NOMO-1 (cell line): ENCODE measurements at regions not wholly inside any gene's neighbourhood (a gene's known extent, or its start where the extent isn't known, plus 50 kb on each side); places are given as distances from the start of the nearest gene placed in this dataset.
"Not testable (repeated sequence)": the region's sequence is repeated elsewhere in the genome, so short reads cannot be mapped to it uniquely, and the experiment has no call there.

ENCODE experiments used
- DNase-seq, 2 experiments: peaks; one replicate each; lab custom pipeline; 2025; ENCODE audit not compliant: unreplicated experiment in 2 of 2; lab: John Stamatoyannopoulos, UW

DNA sequence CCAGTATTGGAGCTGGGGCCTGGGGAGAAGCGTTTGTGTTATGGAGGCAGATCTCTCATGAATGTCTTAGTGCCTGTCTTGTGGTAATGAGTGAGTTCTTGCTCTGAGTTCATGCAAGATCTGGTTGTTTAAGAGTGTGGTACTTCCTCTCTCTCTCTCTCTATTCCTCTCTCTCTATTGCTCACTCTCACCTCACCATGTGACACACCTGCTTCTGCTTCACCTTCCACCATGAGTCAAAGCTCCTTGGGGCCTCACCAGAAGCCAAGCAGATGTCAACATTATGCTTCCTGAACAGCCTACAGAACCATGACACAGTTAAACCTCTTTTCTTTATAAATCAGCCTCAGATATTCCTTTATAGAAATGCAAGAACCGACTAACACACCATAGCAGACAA, 242.7 kb upstream of the ADRA1B start:
- DNase-seq: no peak

DNA sequence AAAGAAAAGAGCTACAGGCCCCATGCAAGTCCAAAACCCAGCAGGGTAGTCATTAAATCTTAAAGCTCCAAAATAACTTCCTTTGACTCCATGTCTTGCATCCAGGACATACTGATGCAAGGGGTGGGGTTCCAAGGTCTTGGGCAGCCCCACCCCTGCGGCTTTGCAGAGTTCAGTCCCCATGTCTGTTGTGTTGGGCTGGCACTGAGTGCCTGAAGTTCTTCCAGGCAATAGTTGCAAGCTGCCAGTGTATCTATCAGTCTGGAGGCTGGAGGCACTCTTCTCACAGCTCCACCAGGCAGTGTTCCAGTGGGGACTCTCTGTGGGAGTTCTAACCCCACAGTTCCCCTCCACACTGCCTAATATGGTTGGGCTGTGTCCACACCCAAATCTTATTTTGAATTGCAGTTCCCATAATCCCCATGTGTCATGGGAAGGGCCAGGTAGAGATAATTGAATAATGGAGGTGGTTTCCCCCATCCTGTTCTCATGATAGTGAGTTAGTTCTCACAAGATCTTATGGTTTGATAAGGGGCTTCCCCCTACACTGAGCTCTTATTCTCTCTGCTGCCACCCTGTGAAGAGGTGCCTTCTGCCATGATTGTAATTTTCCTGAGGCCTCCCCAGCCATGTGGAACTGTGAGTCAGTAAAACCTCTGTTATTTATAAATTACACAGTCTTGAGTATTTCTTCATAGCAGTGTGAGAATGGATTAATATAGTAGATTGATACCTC, 237.5 kb upstream of the ADRA1B start:
- no peak for DNase-seq

DNA sequence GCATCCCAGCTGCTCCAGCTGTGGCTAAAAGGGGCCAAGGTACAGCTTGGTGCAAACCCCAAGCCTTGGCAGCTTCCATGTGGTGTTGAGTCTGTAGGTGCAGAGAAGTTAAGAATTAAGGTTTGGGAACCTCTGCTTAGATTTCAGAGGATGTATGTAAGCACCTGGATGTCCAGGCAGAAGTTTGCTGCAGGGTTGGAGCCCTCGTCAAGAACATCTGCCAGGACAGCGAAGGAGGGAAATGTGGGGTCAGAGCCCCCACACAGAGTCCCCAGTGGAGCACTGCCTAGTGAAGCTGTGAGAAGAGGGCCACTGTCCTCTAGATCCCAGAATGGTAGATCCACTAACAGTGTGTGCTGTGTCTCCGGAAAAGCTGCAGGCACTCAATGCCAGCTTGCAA, 236.2 kb upstream of the ADRA1B start:
- DNase-seq: no peak

DNA sequence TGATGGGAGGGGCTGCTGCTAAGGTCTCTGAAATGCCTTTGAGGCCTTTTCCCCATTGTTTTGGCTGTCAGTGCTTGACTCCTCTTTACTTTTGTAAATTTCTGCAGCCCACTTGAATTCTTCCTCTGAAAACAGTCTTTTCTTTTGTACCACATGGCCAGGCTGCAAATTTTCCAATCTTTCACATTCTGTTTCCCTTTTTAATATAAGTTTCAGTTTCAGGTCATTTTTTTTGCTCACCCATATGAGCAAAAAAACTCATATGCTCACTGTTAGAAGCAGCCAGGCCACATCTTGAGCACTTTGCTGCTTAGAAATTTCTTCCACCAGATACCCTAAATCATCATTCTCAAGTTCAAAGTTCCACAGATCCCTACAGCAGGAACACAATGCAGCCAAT, 234.6 kb upstream of the ADRA1B start:
- DNase-seq: no peak

DNA sequence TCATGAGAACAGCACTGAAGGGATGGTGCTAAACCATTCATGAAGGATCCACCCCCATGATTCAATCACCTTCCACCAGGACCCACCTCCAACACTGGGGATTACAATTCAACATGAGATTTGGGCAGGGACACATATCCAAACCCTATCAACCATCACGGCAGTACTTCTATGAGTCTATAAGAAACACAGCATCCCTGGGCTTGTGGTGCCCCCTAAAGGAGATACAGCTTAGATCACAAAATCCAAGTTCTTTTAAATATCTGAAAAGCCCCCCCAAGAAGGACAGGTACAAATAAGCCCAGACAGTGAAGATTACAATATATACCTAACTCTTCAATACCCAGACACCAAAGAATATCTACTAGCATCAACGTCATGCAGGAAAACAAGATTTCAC, 233.7 kb upstream of the ADRA1B start:
- no peak for DNase-seq

DNA sequence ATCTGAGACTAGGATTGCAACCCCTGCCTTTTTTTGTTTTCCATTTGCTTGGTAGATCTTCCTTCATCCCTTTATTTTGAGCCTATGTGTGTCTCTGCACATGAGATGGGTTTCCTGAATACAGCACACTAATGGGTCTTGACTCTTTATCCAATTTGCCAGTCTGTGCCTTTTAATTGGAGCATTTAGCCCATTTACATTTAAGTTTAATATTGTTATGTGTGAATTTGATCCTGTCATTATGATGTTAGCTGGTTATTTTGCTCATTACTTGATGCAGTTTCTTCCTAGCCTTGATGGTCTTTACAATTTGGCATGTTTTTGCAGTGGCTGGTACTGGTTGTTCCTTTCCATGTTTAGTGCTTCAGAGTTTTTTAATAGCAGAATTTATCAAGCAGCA, 228.4 kb upstream of the ADRA1B start:
- not testable (repeated sequence) for DNase-seq

DNA sequence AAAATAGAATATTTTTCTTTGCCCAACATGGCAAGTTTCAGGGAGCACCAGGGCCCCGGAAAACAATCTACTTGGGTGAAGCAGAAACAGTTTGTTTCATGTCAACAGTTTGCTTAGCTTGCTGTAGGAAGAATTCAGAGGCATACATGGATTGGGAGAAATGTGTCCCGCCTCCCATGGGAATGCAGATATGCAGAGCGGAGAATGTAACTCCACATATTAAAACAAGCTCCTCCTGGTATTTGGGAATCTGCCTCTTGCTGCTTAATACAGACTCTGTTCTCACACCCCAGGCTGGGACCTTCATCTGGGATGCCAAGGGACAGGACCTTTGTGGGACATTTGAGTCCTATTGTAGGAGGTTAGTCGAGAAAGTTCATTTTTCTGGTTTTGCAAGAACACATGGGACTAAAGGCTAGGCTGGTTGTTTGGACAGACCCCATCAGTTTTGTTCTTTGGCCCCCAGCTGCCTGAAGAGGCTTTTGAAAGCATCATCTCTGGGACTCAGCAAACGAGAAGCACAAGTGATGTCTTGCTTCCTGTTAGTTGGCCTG, 220.5 kb upstream of the ADRA1B start:
- no peak for DNase-seq

DNA sequence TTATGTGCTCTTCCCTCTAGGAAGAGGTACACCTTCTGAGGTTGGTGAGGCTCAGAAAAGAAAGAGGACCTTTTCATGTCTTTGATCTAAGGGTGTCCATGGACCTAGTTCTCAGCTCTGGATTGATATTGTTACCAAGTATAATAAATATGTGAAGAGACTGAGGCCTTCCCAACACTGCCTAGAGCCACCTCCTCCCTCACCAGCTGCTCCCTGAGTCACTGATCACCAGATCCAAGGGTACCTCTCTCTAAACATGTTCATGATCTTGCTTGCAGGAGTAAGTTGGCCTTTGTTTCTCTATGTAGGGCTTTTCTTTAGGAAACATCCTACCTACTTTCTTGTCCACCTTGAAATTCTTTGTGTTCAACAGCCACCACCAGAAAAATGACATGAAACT, 218.8 kb upstream of the ADRA1B start:
- DNase-seq: no peak

DNA sequence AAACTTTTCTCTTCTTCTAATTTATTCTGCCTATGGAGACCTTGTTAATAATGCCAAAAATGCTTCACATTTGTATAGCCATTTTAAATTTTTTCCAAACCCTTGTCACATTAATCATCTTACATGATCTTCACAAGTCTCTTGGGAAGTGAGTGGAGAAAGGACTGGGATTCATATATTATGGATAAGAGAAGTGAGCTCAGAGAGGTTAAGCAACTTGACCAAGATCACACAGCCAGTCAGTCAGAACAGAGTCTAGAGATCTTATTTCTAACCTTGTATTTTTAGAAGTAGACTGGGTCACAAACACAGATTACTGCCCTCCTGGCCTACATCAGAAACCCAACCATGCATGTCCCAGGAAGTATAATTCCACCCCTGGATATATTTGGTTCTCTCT, 218.0 kb upstream of the ADRA1B start:
- DNase-seq: no peak

DNA sequence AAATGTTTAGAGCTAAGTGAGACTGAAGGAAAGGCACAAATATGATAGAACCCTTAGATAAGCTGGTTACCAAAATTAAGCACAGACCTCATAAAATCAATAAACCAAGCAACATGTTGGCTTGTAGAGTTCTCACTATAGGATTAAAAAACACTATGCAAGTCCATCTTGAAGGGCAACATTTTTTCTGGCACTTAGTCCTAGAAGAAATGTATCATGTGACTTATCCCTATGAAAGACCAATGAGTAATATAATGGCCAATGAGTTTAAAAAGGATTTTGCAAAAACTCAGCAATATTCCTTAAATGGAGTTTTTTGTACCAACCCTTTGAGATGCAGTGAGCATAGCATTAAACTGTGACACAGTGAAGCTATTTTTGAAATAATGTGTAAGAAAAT, 216.3 kb upstream of the ADRA1B start:
- DNase-seq: no peak

DNA sequence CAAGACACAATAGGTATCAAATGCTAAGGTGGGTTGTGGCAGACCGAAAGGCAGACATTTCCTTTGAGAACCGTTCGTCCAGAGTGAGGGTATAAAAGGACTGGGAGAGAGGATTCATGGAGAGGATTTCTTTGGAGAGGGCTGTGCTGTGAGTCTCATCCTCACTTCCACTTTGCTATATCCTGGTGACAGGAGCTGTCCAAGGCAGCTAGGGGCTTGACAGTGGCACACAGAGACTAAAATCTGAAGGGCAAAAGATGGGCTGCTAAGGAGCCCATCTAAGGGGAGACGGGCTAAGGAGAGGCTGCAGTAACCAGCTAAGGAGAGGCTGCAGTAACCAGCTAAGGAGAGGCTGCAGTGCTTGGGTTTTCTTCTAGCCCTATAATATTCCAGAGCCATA, 214.0 kb upstream of the ADRA1B start:
- DNase-seq: no peak

DNA sequence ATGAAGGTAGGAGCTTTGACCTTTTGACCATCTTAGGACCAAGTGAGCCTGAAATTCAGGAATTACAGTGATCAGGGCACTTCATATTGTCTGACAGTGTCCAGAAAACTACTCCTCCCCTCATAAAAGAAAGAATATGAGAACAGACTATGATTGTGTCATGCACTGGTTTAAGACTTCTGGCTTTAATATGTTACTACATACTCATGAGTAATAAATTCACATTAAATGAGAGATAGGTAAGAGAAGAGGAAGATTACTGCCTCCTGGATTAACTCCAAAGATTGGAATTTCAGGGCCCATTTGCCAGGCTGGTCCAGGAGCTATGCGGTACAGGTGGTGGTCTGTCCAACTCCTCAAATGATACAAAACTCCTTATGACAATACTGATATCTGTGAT, 213.5 kb upstream of the ADRA1B start:
- DNase-seq: no peak

DNA sequence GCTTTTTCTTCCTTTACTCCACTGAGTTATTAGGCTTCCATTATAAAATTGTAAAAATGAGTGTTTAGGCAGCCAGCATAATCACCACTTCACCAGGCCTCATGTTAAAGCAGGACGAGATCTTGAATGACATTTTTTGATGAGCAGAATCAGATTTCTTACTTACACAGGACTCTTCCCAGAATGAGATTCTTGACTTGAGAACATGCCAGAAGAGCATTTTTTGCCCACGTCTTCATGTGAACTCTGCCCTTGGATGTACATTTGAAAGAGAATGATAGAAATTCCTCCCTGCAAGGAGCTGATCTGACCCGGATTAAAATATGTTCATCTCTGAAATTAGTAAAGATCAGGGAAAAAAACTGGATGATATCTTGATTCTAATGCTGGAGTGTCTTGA, 212.1 kb upstream of the ADRA1B start:
- no peak for DNase-seq

DNA sequence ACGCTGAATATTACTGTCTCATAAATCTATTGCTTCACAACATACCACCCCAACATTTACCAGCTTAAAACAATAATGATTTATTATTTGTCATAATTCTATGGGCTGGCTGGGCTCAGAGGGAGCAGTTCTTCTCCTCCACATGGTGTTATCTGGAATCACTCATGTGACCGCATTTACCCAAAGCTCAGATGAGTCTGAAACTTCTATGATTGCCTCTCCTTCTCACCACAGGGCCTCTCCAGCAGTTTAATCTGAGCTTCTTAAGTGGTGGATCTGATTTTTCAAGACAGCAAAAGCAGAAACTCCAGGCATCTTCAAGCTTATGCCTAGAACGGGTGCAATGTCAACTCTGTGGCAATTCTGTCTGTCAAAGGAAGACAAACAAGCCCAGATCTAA, 210.3 kb upstream of the ADRA1B start:
- DNase-seq: no peak

DNA sequence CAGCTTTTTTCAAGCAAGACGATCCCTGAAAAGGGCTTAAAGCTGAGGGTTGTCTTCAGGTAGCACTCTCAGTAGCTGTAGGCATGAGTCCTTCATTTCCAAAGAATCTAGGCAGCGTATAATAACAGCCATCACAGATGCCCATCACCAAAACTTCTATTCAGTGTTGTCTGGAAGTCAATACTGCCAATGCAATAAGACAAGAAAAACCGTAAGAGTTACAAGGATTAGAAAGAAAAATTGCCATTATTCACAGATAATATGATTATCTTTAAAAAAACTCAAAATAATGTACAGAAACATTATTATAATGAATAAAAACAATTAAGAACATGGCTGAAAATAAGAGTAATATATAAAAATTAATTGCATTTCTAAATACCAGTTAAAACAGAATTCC, 208.2 kb upstream of the ADRA1B start:
- no peak for DNase-seq

DNA sequence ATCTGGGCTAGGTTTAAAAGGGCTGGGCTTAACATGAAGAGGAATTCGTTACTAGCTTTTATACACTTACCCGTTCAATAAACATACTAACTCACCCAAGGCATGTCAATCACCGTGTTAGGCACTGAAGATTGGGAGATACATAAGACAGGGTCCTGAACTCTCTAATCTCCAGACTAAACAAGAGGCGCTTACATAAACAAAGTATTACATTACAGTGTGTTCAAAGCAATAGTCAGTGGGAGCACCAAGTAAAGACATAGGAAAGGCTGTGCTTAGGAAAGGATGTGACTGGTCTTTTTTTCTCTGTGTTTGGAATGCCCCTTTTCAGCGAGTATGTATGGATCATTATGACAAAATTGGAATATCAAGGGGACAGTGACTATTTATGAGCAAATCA, 203.6 kb upstream of the ADRA1B start:
- DNase-seq: no peak

DNA sequence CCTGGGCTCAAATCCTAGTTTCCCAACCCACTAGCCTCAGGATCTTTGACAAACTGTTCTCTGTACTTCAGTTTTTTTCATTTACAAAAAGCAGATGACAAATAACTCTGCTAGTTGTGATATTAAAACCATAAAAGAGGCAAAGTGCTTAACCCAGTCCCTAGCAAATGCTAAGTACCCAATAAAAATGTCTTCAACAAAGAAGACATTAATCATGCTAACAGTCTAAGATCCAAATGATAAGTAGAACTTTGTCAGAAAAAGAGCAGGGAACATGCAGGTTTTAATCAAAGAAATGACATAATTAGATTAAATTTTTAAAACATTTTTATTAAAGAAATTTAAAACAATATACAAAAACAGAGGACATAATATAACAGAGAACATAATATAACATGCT, 203.0 kb upstream of the ADRA1B start:
- DNase-seq: no peak

DNA sequence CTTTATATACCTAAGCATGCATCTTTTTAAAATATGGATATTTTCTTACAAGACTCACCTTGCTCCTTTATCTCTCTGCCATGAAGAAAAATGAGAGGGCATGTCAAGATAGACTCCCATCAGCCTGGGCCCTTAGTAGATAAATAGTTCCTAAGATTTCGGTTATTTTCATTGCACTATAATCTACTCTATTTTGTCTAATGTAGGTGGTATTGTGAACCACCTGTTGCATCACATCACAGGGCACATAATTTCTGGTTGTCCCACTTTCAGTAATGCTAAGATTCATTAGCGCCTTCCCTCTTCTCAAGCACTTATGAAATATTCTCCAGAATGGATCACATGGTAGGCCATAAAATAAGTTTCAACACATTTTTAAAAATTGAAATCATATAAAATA, 202.5 kb upstream of the ADRA1B start:
- DNase-seq: no peak

DNA sequence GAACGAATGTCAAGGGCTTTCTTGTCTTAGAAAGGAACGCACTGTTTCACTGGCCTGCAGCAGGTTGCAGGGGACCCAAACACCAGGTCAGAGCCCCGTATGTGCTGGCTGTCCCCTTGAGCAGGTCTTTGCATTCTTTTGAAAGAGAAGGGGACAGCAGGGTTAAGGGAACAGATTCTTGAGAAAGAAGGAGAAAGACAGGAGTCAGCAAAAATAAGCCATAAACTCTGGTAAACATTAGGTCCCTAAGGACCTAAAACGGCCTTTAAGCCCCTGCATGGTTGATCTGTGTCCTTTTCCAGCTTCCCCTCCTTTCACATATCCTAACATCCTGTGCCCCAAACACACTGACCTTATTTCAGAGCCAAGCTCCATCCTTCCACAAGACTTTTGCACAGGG, 190.8 kb upstream of the ADRA1B start:
- DNase-seq: no peak

DNA sequence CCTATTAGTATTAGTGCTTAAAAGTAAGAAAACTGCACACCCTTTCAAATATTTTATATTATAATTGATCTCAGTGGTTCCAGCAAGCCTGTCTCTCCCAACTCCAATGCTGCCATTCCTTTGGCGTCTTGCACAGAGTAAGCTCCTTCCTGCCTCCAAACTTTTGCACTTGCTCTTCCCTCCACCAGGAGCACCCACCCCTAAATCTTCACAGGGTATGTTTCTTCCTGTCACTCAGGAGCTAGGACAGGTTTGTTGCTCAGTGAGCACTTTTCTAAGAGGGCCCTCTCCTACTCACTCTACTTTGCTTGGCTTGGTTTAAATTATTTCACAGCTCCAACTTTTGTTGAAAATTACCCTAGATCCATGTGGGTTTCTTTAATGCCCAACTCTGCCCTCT, 189.1 kb upstream of the ADRA1B start:
- DNase-seq: no peak

DNA sequence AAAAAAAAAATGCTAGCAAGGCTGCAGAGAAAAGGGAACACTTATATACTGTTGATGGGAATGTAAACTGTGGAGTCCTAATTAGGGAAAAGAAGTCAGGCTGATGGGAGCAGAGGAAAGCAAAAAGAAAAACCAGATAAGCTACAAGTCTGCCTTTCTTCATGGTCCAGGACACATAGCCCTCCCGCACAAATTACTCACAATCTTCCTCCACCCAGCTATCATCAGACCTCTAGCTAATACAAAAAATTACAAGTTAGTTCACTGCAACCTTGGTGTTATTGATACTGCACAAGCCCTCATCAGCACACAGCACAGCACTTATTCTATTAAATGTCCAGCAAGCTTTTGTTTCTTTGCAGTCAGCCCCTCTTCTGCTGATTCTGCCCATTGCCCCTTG, 186.0 kb upstream of the ADRA1B start:
- no peak for DNase-seq

DNA sequence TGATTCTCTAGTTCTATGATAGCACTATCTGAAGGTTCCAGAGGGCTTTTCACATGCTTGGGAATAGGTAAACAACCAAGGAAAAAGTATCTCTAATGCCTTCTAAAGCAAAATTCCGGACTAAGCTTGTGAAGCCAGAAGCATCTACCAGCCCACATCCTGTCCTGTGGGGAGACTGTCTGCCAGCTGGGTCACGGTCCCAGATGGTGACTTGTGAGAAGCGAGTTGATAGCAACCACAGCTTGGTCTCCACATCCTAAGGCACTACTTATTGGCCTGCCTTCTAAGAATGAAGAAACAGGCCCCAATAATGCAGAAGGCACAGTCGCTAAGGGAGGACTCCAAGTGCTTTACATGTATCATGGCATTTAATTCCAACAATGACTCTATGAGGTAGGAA, 184.1 kb upstream of the ADRA1B start:
- DNase-seq: no peak

DNA sequence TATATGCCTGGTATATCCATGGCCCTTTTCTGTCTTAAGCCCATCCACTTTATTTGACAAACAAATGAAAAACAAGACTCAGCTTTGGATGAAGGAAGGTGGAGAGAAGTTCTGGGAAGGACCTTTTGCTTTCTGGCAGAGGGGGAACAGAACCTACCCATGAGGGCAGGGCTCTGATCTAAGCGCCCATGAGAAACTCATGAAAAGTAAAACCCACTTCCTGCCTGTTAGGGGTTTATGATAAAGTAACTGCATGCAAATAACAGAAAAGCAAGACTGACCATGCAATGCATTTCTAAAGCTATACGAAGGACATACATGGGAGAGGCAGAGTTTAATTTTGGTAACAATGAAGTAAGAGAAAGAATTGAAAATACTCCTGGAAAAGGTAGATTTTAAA, 181.9 kb upstream of the ADRA1B start:
- DNase-seq: no peak
